ENCODE measurements at regions not wholly inside any gene's neighbourhood (a gene's known extent, or its start where the extent isn't known, plus 50 kb on each side); places are given as distances from the start of the nearest gene placed in this dataset.
"Not testable (repeated sequence)": the region's sequence is repeated elsewhere in the genome, so short reads cannot be mapped to it uniquely, and the experiment has no call there.

GRCh38 chr15:95121191-95121590 is 889.8 kb downstream of the MCTP2 start:
- intact Hi-C loops (cut with DNase I) = no loop called here
- ATAC-seq (no peak), DNase-seq (ENCODE audit: missing footprints) (no peak)

- no peak for ATAC-seq
- intact Hi-C loops (cut with DNase I) = no loop called here
- no peak for DNase-seq (ENCODE audit: missing footprints)
Observed at GRCh38 chr15:95125803-95126202, 894.4 kb downstream of the MCTP2 start.

DNA sequence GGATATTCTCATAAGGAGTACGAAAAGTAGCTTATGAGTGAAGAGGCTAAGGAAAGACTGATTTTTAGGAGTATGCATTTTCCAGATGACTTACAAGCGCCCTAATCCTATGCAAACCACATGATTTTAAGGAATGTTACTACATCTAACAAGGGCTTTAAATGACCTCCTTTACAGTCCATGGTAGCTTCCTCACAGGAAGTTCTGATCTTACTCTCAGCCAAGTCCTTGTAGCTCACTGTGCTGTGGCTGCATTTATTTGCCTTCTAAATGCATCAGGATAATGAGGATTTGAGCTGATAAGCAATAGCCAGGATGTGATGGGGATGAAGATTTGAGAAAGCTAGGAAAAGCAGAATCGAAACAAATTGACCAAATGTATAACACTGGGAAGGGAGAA is 896.0 kb downstream of the MCTP2 start:
- intact Hi-C loops (cut with DNase I) = no loop called here
- ATAC-seq (no peak), DNase-seq (ENCODE audit: missing footprints) (no peak)

- intact Hi-C loops (cut with DNase I) = no loop called here
- ATAC-seq = no peak
- DNase-seq (ENCODE audit: missing footprints) = no peak
Observed at GRCh38 chr15:95129574-95129973, 898.2 kb downstream of the MCTP2 start.

GRCh38 chr15:95131131-95131556 is 899.8 kb downstream of the MCTP2 start:
- ATAC-seq (no peak), DNase-seq (ENCODE audit: missing footprints) (no peak)
- intact Hi-C loops (cut with DNase I) = no loop called here

DNA sequence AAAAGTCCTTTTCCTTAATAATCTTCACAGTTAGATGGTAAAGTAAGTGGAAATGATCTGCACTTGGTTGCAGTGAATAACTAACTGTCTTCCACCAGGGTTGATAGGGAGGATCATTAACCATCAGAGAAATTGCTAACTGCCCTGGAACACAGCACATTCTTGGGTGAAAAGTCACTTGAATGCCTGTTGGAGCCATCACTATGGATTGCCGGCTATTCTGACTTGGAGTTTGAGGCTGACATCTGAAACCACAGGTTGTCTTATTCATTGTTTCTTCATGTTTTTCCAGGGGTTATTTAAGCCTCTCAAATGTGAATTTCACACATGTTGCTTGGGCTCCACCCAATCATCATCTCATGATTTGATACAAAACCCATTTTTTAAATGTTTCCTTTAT is 901.4 kb downstream of the MCTP2 start:
- intact Hi-C loops (cut with DNase I) = no loop called here
- no peak for DNase-seq (ENCODE audit: missing footprints)
- ATAC-seq = no peak

DNA sequence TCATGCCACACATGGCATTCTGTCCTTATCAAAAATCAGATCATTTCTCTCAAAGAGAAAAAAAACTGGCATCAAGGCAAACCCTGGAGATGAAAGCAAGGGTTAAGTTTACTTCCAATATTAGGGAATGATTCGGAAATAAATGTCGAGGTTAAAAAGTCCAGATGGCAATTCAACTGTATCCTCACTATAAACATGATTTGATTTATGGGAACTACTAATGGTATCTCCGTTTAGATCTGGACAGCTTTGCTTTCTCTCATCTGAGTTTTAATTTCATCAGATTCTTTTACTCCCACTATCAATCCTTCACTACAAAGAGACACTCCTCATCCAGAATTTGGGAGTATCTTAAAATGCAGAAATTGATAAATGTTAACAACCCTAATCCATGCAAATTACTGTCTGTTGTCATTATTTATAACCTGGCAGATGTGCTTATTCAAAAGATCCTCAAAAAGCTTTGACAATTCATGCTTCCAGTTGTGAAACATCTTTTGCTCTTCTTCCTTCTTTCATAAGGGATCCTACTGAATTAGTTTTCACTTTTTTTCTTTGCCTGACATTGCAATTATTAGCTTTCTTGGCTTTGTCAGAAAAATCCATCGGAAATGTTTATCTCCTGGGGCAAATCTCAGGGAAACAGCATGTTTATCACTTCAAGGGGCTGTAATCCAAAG is 903.2 kb downstream of the MCTP2 start:
- no peak for ATAC-seq
- intact Hi-C loops (cut with DNase I) = no loop called here
- no peak for DNase-seq (ENCODE audit: missing footprints)

- ATAC-seq (no peak), DNase-seq (ENCODE audit: missing footprints) (no peak)
- intact Hi-C loops (cut with DNase I) = no loop called here
Observed at GRCh38 chr15:95138604-95139270, 907.4 kb downstream of the MCTP2 start.

DNA sequence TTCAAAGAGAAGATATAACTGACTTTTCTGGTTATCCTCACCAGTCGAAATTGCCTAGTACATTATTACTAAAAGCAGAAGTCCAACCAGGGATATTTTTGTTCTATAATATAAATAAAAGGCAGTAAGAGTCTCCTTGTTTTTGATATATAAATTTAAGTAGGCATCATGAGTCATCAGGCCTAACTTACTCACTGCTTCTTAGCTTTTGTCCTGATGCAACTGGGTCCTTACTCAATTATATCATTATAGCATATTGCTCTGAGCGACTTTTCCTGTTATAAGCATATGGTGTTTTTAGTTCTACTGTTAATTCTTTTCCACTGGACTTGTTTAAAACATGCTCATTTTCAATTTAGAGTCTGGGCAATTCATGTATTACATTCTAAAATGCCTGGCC is 910.1 kb downstream of the MCTP2 start:
- DNase-seq (ENCODE audit: missing footprints) (no peak), ATAC-seq (no peak)
- intact Hi-C loops (cut with DNase I) = no loop called here

GRCh38 chr15:95142531-95142930 is 911.2 kb downstream of the MCTP2 start:
- intact Hi-C loops (cut with DNase I) = no loop called here
- ATAC-seq = no peak
- DNase-seq (ENCODE audit: missing footprints) = no peak

DNA sequence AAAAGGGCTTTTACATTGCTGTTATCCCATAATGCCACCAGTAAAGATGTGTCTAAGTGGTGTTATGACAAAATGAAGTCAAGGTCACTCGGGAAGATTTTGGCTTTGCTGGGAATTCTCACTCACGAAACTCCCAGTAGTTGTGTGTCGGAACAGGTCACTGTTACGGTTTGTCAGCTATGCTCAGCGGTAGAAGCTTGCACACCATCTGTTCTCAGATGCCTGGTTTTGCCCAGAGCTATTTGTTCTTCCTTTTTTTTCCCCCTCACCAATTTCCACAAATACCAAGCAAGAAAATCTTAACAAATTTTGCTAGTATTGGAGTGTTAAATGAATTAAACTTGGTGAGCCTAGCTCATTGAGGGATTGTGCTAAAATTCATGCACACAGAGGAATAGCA is 915.1 kb downstream of the MCTP2 start:
- no peak for DNase-seq (ENCODE audit: missing footprints)
- intact Hi-C loops (cut with DNase I) = no loop called here
- no peak for ATAC-seq

GRCh38 chr15:95148183-95148582 is 916.8 kb downstream of the MCTP2 start:
- no peak for DNase-seq (ENCODE audit: missing footprints)
- intact Hi-C loops (cut with DNase I) = no loop called here
- ATAC-seq = no peak

DNA sequence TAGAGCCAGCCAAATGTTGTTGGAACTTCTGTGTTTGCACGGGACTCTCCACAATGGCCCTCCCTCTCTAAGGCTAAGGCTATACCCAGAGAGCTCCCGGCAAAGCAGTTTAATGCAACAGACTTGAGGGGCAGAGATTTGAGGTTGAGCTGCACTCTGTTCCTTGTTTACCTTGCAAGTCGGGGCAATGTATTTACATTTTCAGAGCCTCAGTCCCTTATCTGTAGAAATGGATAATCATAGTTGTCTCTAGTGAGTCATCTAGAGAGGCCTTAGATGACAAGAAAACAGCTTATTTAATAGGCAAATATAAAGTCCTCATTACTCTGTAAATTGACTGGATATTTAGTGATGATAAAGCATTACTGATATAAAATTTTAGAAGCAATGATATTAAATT is 917.7 kb downstream of the MCTP2 start:
- ATAC-seq (no peak), DNase-seq (ENCODE audit: missing footprints) (no peak)
- intact Hi-C loops (cut with DNase I) = no loop called here

GRCh38 chr15:95149771-95150170 is 918.4 kb downstream of the MCTP2 start:
- DNase-seq (ENCODE audit: missing footprints) (no peak), ATAC-seq (no peak)
- intact Hi-C loops (cut with DNase I) = no loop called here

DNA sequence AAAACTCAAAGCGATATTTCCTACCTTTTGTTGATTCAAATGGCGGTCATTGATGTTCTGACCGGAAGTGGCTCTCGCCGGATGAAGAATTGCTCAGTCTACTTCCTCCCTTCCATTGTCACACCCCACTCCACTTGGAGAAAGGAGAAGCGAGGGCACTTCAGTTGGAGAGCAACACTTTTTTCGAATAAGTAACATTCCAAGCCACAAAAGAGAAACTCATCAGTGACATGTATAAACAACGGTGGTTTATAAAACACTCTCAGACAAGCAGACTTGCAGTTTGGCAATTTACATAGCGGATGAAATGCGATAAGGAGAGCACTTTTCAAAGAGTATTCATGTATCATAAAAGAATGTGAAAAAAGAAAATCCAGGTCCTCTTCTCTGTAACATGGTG is 919.1 kb downstream of the MCTP2 start:
- DNase-seq (ENCODE audit: missing footprints) (no peak), ATAC-seq (no peak)
- intact Hi-C loops (cut with DNase I) = no loop called here

DNA sequence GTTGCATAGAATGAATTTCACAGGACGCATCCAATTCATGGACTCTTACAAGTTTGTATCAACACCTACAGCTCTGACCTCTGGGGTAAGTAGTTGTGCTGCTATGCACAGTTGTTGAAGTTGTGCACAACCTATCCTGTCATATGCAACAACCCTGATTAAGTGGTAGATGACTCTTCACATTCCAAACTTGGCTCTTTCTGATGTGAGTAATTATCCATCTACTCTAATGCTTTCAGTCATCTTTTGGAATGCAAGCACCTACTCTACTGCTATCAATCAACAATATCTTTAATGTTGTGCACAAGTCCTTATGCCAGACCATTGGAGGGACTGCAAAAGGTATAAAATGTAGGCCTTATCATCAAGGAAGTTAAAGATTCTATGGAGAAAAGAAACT is 921.4 kb downstream of the MCTP2 start:
- DNase-seq (ENCODE audit: missing footprints) = no peak
- intact Hi-C loops (cut with DNase I) = no loop called here
- no peak for ATAC-seq

DNA sequence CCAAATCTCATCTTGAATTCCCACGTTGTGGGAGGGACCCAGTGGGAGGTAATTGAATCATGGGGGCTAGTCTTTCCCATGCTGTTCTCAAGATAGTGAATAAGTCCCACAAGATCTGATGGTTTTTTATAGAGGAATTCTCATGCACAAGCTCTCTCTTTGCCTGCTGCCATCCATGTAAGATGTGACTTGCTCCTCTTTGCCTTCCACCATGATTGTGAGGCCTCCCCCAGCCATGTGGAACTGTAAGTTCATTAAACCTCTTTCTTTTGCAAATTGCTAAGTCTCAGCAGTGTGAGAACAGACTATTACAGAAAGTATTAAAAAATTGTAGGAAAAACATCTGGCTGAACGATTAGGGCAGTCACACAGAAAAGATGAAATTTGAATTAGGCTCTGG is 921.8 kb downstream of the MCTP2 start:
- ATAC-seq; intact Hi-C loops (cut with DNase I); DNase-seq (ENCODE audit: missing footprints): not testable (repeated sequence)

DNA sequence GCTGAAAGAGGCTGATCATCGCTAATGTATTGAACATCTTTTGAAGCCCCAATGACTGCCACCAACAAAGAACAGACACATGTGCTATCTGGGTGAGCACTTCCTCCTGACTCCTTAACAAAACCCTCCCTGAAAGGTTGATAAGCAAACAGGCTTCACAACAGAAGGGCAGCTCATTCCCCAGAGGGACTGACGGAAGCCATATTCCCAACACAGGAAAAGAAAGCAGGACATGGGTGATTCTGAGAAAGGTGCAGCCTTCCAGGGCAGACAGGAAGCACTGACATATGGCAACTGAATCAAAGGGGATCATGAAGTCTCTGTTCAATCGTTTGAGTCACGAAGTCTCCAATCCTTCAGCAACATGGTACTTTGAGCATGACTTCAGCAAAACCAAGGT is 929.0 kb downstream of the MCTP2 start:
- intact Hi-C loops (cut with DNase I) = no loop called here
- DNase-seq (ENCODE audit: missing footprints) (no peak), ATAC-seq (no peak)

DNA sequence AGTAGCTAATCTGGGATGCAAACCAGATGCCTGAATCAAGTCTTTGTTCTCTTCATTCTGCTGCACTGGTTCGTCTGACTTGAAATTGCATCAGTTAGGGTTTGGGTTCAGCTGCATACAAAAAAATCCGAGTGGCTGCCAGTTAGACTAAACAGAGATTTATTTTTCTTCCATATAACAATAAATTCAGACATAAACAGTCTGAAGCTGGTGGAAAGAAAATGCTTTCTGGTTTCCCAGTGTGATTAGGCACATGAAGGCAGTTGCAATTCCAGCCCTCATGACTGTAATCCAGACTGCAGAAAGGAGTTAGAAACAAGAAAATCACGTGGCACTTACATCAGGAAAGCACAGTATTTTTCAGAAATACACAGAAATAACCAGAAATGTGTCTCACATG is 930.7 kb downstream of the MCTP2 start:
- DNase-seq (ENCODE audit: missing footprints) (no peak), ATAC-seq (no peak)
- intact Hi-C loops (cut with DNase I) = no loop called here

- DNase-seq (ENCODE audit: missing footprints) = no peak
- intact Hi-C loops (cut with DNase I) = no loop called here
- no peak for ATAC-seq
Observed at GRCh38 chr15:95162531-95162930, 931.2 kb downstream of the MCTP2 start.

DNA sequence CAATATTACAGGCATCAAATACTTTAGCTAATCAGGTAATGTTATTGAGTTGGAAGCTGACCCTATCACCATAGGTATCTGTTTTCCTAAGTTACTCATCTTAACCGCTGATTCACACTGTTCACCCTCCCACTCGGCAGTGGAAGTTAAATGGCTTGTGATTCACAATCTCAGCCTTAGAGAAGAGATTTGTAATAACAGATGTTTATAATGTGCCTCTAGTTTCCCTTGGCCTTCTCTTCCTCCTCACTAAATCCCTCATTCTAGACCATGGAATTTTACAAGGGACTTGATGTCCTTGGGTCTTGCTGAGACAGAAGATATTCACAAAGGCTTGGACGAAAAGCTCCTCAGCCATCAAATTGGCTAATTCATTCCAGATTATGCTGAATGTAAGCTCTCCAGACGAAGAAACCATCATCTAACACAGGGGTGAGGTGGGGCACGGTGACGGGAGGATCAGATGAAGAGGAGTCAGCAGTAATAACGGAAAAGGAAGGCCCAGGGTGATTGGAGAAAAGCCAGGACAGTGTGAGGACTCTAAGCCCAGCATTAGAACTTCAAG is 931.7 kb downstream of the MCTP2 start:
- ATAC-seq = no peak

More for the DNA sequence above, 931.7 kb downstream of the MCTP2 start:
- intact Hi-C loops (cut with DNase I) = no loop called here
- no peak for DNase-seq (ENCODE audit: missing footprints)
